ENCODE measurements at regions not wholly inside any gene's neighbourhood (a gene's known extent, or its start where the extent isn't known, plus 50 kb on each side); places are given as distances from the start of the nearest gene placed in this dataset.
"Not testable (repeated sequence)": the region's sequence is repeated elsewhere in the genome, so short reads cannot be mapped to it uniquely, and the experiment has no call there.

DNA sequence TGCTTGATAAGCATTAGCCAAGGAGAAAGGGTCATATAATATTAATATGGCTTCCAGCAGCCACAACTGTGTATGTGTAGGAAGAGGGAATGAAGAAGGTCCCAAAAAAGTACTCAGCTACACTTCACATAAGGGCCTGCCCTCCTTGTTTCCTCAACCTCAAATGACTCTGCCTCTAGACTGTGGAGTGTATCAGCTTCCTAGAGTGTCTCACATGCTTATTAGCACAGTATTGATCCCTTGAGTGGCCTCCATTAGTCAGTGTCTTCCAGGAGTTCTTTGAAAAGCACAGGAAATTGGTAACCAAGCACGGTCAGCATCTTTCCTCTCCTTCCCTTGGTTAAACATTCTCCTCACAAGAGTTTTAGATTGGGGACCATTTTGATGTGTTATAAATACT, 190.4 kb upstream of the ATP10B start:
- no peak for DNase-seq (ENCODE audit: low read depth in 4 of 4, low spot score in 3 of 4)

DNA sequence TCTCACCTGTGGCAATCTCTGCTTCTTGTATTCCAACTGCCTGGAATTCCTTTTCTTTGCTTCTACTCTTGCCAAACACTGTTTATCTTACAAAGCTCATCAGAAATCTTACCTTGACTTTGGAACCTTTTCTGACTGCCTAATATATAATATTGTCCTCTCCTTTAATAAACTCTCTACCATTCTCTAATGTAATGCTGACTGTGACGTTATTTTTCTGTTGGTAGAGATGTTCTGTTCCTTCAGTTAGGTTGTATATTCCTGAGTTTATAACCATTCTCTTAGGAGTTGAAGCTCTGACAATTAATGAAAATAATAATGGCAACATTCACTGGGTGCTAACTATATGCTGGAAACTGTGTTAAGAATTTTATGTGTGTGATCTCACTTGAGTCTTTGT, 188.8 kb upstream of the ATP10B start:
- DNase-seq (ENCODE audit: low read depth in 4 of 4, low spot score in 3 of 4), result no peak

GRCh38 chr5:161036296-161036695, 184.3 kb upstream of the ATP10B start:
- DNase-seq (ENCODE audit: low read depth in 4 of 4, low spot score in 3 of 4), result no peak

GRCh38 chr5:161034451-161034850, 182.4 kb upstream of the ATP10B start:
- DNase-seq (ENCODE audit: low read depth in 4 of 4, low spot score in 3 of 4), result no peak

- no peak for DNase-seq (ENCODE audit: low read depth in 4 of 4, low spot score in 3 of 4)
Observed at GRCh38 chr5:161030229-161030628, 178.2 kb upstream of the ATP10B start.

DNA sequence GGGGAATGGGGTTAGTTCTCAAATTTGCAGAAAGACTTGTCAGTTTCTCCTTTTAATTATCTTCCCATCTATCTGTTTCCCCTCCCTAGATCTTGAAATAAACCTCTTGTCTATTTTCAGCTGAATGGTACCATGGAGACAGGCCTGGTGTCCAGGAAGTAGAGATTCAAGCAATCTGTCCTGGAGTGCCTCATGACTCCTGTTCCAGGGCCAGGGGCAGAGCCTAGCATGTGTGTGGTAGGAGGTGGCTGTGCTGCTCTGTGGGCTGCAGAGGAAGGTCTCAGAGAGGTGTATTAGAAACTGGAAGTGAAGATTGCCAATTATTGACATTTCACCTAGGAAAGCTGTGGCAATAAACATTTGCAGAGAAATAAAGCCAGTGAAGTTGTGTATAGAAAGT, 175.8 kb upstream of the ATP10B start:
- no peak for DNase-seq (ENCODE audit: low read depth in 4 of 4, low spot score in 3 of 4)

DNA sequence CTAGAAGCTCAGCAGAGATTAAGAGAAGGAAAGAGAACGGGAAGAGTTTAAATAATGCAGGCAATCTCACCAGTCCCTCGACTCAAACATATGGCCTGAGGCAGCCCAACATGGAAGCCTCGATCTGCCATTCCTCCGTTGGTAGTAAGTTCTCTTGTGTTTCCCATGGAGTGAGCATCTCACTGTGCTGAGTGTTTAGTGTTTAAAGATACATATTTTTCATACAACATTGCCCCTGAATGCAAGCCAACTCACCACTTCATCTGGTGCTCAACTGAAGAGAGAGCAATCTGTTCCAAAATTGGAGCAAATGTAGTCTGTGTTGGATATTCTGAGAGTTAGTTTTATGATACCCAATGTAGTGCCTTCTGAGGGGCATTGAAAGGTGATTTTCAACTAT, 171.5 kb upstream of the ATP10B start:
- no peak for DNase-seq (ENCODE audit: low read depth in 4 of 4, low spot score in 3 of 4)

DNA sequence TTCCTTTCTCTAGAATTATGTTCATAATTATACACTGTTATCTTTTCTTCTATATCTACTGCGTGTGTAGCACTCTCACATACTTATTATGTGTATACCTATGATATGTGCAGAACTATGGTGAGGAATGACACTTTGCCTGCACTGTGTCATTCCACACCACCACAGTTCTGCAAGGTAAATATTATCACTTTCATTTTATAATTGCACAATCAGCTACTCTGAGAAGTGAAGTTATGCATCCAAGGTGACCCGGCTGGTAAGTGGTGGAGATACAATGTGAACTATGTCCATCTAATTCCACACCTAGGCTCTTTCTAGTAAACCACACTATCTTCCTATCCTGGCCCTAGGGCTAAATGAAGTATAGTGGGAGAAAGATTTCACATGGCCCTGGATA, 170.1 kb upstream of the ATP10B start:
- DNase-seq (ENCODE audit: low read depth in 4 of 4, low spot score in 3 of 4), result no peak

DNA sequence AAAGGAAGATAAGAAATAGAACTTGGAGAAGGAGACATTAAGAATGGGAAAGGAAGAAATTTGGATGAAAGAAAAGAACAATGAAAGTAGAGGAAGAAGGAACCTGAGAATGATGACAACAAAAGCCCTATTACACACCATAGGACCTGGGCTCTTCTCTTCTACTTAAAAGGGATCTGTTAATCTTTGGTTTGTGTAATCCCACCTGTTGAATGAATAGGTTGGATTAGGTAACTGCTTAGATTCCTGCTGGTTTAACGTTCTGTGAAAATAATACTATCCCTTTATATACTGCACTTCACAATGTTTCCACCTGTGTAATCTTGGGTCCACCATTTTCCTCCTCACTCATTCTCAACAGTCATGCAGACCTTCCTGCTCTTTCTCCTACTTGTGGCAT, 157.8 kb upstream of the ATP10B start:
- DNase-seq (ENCODE audit: low read depth in 4 of 4, low spot score in 3 of 4), result no peak

DNA sequence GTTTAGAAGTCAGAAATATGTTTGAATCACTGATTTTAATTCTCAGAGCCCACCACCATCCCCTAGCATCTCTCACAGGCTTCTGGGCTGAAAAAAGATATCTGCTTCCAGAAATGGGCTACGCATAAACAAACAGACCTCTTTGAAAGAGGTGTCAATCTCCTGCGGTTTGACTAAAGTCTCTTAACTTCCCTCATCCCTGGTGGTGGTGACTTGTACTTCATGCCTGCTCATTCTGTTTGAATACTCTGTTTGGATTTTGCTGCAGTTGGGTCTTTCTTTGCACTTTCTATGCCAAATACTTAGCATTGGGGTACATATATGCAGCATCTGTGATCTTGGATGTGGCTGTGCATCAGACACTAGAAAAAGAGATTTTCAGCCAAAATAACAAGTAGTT, 157.2 kb upstream of the ATP10B start:
- no peak for DNase-seq (ENCODE audit: low read depth in 4 of 4, low spot score in 3 of 4)

DNA sequence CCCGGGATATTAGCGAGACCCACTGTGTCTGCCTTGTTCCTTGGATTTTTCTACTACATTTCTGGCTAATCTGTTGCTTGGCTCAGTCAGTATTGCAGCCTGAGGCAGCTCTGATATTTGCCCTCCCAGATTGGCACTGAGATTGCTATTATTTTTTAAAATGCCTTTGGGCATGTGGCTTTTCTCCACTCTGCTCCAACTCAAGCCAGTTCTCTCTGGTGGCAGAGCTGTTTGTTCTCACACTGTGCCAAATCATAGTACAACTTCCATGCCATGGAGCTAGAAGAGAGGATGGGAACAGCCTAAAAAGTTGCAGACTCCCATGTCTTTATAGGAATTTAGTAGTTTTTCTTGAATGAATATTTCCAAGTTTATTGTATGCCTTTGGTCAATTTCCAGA, 155.9 kb upstream of the ATP10B start:
- DNase-seq (ENCODE audit: low read depth in 4 of 4, low spot score in 3 of 4), result no peak

DNA sequence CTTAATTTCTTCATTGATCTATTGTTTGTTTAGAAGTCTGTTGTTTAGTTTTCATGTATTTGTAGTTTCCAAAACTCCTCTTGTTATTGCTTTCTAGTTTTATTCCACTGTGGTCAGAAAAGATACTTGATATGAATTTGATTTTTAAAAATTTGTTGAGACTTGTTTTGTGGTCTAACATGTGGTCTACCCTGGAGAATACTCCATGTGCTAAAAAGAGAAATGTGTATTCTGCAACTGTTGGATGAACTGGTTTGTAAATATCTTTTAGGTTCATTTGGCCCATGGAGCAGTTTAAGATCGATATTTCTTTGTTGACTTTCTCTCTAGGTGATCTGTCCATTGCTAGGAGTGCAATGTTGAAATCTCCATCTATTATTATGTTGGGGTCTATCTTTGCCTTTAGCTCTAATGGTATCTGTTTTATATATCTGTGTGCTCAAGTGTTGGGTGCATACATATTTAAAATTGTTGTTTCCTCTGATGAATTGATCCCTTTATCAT, 150.6 kb upstream of the ATP10B start:
- no peak for DNase-seq (ENCODE audit: low read depth in 4 of 4, low spot score in 3 of 4)

- no peak for DNase-seq (ENCODE audit: low read depth in 4 of 4, low spot score in 3 of 4)
Observed at GRCh38 chr5:161001604-161002003, 149.6 kb upstream of the ATP10B start.

- DNase-seq (ENCODE audit: low read depth in 4 of 4, low spot score in 3 of 4), result not testable (repeated sequence)
Observed at GRCh38 chr5:161001142-161001541, 149.1 kb upstream of the ATP10B start.

- DNase-seq (ENCODE audit: low read depth in 4 of 4, low spot score in 3 of 4), result no peak
Observed at GRCh38 chr5:160991205-160991604, 139.2 kb upstream of the ATP10B start.

- no peak for DNase-seq (ENCODE audit: low read depth in 4 of 4, low spot score in 3 of 4)
Observed at GRCh38 chr5:160979385-160979784, 127.4 kb upstream of the ATP10B start.

- DNase-seq (ENCODE audit: low read depth in 4 of 4, low spot score in 3 of 4), result no peak
Observed at GRCh38 chr5:160978944-160979343, 126.9 kb upstream of the ATP10B start.

- DNase-seq (ENCODE audit: low read depth in 4 of 4, low spot score in 3 of 4), result no peak
Observed at GRCh38 chr5:160976181-160976580, 124.2 kb upstream of the ATP10B start.

DNA sequence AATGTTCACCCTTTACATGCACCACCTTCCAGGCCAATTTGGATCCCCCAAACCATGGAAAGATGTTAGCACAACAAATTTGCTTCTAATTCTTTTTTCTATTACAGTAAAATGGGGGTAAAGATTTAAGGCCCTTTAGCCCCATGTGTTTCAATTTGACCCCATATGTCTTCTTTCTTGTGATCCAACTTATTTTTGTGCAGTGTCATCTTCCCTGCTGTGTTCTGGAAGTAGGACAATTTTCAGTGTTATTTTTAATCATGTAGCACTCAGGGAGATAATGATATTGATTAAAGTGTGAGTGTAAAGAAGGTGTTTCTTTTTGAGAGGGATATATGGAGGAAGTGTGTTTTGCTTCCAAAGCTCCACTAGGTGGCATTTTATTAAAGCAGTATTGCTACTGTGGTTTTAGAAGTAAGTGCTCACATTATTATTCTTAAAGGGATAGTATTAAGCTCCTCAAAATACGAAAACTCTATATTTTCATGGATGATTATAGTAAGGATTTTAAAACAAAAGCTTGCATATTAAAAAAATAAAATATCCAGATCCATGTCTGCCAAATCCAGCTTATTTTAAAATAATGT, 118.7 kb upstream of the ATP10B start:
- DNase-seq (ENCODE audit: low read depth in 4 of 4, low spot score in 3 of 4), result no peak

- DNase-seq (ENCODE audit: low read depth in 4 of 4, low spot score in 3 of 4), result no peak
Observed at GRCh38 chr5:160969645-160970044, 117.6 kb upstream of the ATP10B start.

DNA sequence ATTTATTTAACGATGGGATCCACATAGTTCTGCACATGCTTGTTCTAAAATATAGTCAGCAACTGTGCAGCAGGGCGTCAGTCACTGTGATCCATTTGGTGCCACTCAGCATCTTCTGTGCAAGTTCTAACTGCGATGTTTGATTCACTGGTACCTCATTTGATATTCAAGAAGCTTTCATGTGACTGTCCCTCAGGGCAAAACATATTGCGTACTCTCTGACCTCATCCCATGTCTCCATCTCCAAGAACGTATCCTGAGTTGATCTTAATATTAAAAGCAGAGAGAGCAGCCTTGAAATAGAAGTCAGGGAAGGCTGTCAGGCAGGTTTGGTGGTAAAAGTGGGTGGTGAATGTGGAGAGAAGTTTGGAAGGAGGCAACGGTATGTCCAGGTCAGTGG, 116.5 kb upstream of the ATP10B start:
- no peak for DNase-seq (ENCODE audit: low read depth in 4 of 4, low spot score in 3 of 4)

DNA sequence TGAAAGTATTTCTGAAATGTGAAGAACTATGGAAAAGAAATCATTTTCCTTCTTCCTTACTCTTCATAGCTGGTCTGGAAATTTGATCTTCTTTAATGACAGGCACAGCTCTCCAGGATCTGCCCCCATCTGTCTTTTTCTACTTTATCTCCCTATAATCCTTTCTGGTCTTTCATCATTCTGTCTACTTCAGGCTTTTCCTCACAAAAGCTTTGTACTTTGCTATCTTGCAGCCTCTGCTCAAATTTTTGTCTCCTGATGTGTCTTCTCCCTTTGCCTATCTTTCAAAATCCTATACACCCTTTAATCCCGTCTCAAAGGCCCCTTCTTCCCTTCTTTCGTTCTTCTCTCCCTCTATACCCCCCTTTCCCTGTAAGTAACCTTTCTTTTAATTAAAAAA, 114.9 kb upstream of the ATP10B start:
- DNase-seq (ENCODE audit: low read depth in 4 of 4, low spot score in 3 of 4), result no peak

DNA sequence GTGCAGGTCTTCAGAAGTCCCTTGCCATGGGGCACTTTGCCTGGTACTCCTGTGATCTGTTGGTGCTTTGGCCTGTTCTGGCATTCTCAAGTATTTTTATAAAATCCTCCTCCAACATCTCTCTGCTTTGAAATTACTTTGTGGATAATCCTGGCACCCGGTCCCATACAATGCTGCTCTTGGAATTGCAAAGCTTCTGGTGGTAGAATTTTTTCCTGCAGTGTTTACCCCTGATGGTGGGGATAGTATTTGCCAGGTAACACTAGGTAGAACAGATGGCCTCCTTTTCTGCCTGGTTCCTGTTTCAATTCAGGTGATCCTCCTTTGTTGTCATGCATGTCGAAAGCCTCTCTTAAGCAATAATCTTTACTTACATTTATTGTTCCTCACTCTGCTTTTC, 109.8 kb upstream of the ATP10B start:
- no peak for DNase-seq (ENCODE audit: low read depth in 4 of 4, low spot score in 3 of 4)

All from left renal pelvis (tissue), 4 donors.